GM18909 (cell line): ENCODE measurements at regions not wholly inside any gene's neighbourhood (a gene's known extent, or its start where the extent isn't known, plus 50 kb on each side); places are given as distances from the start of the nearest gene placed in this dataset.
"Not testable (repeated sequence)": the region's sequence is repeated elsewhere in the genome, so short reads cannot be mapped to it uniquely, and the experiment has no call there.

ENCODE experiments used
- ATAC-seq: cut with Tn5 transposase; IDR thresholded peaks from one replicate; pipeline ENCODE4 v1.9.1; 2021; ENCODE audit warnings: mild to moderate bottlenecking; ENCODE audit not compliant: unreplicated experiment, poor library complexity

DNA sequence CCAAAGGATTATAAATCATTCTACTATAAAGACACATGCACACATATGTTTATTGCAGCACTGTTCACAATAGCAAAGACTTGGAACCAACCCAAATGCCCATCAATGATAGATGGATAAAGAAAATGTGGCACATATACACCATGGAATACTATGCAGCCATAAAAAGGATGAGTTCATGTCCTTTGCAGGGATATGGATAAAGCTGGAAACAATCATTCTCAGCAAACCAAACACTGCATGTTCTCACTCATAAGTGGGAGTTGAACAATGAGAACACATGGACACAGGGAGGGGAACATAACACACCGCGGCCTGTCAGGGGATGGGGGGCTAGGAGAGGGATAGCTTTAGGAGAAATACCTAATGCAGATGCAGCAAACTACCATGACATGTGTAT is 135.1 kb upstream of the PDE4B start:
- not testable (repeated sequence) for ATAC-seq

DNA sequence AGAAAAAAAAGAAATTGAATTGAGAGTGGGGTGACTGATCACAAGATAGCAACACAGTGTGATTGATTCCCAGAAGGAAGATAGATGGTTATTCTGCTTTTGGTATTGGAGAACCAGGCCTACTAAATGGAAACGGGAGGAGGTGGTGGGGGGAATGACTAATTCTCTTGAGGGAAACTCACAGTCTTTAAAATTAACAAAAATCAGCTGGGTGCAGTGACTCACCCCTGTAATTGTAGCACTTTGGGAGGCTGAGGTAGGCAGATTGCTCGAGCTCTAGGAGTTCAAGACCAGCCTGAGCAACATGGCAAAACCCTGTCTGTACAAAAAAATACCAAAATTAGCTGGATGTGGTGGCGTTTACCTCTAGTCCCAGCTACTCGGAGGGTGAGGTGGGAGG is 134.6 kb upstream of the PDE4B start:
- ATAC-seq: no peak

DNA sequence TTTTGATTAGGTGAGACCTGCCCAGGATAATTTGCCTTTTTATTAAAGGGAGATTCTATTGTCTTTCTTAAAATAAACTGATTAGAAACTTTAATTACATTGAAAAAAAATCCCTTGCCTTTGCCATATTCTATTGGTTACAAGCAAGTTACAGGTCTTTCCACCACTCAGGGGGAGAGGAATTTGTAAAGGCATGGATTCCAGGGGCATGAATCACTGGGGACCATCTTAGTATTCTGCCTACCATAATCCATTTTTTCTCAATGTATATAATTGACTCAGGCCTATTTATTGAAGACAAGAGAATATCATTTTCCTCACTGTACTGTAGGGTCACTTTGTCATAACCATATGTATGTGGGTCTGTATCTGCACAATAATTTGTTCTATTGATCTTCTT is 124.3 kb upstream of the PDE4B start:
- ATAC-seq: no peak

GRCh38 chr1:65670518-65670917 is 122.2 kb upstream of the PDE4B start:
- no peak for ATAC-seq

- no peak for ATAC-seq
Observed at GRCh38 chr1:65674522-65674921, 118.2 kb upstream of the PDE4B start.

DNA sequence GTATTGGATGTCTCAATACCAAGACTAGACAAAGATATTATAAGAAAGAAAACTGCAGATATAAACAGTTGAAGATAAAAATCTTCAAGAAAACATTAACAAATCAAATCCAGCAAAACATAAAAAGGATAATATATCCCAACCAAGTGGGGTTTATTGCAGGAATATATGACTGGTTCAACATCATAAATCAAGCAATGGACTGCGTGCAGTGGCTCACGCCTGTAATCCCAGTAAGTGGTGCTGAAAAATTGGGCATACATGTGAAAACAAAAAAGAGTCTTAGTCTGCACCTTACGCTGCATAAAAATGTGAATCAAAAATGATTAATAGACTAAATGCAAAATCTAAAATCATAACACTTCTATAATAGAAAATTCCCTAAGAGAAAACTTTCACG is 112.9 kb upstream of the PDE4B start:
- no peak for ATAC-seq

DNA sequence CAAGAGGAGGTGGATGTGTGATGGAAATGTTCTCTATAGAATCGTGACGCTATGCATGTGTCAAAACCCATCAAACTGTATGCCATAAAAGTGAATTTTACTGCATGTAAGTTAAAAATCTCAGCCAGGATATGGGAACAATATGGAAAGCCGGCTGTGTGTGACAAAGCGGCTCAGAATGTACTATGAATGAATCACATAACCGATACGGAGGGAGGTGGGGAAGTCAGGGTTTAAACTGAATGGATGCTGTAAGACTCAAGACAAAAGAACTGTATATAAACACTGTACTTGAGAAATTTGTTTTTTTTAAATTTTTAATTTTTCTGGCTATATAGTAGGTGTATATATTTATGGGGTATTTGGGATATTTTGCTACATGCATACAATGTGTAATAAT is 111.6 kb upstream of the PDE4B start:
- ATAC-seq: no peak

DNA sequence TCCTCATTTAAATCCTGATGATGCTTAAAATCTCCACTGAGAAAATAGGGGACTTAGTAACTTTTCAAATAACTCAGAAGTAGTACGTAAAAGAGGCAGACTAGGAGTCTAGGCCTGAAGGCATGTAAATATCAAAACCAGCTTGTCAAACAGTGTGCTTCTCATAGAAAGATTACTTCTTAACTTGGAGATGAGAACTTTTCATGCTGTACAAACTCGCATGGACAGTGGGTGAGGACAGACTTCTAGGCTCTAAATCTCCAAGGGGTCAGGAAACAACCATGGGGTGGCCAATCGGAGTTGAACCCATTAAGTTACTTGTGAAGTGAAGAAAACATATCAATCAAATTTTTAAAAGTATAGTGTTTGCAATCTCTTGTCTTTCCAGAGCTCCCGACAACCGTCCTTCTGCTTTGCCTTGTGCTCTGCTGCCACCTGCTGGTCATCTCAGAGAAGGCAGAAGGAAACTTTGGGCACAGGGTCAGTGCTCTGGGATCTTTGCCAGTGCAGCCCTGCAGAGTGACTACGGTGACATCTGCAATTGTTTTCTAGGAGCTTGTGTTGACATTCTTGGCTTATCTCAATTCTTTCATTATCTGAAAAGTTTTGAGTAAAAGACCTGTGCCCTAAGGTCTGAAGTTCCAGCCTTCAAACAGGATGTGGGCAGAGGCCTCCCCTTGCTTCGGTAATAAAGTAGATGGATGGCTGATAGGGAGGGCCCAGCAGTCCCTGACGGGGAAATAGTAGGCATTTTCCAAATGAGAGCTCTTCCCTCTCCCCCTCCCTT is 105.1 kb upstream of the PDE4B start:
- ATAC-seq: peak; percentile 98

DNA sequence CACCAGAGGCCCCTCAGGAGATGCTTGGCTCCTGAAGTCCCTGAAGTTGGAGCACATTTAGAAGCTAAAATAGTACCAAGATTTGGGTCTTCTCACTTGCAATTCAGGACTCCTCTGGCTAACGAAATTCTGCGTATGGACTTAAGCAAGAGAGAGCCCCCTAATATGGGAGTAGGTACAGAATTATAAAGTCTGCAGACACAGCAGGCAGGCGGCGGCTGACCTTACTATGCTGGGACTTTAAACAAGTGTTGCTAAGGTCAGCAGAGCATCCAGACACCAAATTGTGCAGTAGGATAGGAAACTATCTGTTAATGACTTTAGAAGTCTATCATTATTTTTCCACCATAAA is 104.5 kb upstream of the PDE4B start:
- ATAC-seq: no peak

DNA sequence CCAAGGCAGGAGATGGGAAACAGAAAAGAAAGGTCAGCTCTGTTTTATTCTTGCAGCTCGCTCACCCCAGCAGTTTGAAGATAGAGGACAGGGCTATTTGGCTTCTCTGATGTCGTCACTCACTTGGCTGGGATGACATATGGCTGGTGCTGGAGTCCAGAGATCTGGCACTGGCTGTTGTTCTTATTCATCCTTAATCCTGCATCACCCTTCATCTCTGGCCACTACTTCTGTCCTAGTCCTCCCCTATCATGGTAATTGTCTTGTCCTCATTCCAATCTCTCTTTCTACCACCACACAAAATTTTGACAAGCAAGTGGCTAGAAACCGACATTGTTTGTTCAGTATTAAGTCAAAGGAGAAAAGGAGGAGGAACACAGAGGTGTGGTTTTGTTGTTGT is 103.8 kb upstream of the PDE4B start:
- no peak for ATAC-seq

DNA sequence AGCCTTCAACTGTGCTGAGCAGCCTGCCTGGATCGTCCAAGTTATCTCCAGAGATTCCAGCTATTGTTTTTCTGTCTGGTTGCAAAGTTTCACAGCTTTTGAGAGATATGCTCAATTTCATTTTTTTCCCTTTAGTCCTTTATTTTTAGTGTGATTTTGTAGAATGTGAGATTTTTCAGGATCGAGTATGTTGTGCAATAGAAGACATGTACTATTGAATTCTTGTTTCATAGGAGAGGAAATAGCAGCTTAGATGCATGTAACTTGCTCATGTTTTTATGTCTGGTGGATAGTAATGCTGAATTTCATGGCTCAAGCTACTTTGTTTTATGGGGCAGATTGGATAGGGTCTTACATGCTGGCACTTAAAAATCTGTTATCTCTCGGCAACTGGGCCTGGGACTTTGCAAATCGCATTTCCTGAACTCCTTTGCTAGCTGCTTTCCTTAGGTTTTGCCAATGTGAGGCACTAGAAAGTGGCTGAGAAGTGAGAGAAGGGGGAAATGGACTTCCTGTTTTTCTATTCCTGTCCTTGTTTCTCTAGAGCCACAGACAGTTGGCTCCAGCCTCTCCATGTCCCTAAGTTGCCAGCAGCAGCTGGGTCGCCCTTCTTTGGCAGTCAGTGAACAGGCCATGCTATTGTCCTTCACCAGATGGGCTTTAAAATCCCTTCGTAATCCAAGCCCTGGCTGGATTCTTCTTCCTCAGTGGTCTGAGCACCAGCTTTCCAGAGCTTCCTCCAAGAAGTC is 101.4 kb upstream of the PDE4B start:
- no peak for ATAC-seq

GRCh38 chr1:65691972-65692371 is 100.7 kb upstream of the PDE4B start:
- no peak for ATAC-seq

- ATAC-seq: no peak
Observed at GRCh38 chr1:65694126-65694525, 98.6 kb upstream of the PDE4B start.

DNA sequence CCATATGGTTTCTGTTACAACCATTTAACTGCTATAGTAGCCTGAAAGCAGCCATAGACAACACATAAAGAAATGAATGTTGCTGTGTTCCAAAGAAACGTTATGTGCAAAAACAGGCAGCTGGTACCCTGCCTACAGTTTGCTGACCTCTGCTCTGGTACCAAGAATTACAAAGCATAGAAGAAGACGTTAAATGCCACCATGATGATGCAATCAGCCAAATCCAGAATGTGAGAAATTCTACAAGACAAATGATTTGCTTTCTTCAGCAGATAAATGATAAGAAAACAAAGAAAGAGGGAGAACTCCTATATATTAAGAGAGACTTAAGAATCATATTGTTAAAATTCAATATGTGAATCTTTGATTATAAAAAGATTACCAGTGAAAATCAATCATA is 97.8 kb upstream of the PDE4B start:
- ATAC-seq: no peak

- ATAC-seq: no peak
Observed at GRCh38 chr1:65698590-65698989, 94.1 kb upstream of the PDE4B start.

DNA sequence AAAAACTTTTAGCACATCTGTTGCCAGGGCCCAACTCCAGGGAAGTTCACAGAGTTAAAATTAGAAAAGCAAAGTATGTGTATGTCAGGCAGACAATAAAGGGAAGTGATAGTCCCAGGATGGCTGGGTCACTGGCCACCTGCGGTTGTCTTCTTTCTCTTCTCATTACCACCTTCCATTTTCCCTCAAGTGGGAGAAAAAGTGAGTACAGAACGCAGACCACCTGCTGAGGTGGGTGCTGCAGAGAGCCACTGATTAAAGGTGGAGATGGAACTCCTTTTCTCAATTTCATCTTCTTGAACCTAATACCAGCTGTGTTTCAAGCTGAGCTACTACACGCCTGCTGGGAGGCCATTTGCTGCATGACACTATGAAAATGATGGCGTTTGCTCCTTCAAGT is 88.8 kb upstream of the PDE4B start:
- peak; percentile 41 for ATAC-seq

DNA sequence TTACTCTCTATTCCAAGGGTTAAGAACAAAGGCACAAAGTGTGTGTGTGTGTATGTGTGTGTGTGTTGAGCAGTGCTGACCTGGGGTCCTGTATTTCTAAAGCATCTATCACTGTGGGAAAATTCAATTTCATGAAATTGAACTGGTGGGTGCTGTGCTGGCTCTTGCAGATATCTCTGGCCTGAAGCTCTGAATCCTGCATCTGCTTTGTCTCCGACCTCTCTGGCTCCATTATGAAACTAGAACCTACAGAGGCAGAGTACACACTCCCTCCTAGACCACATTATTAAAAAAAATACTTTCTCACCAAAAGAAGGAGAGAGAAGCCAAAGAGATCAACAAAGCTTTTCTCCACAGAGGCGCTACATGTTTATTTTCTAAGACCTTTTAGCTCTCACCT is 88.4 kb upstream of the PDE4B start:
- ATAC-seq: peak; percentile 45

- ATAC-seq: no peak
Observed at GRCh38 chr1:65717815-65718454, 74.8 kb upstream of the PDE4B start.

GRCh38 chr1:65719391-65719790 is 73.3 kb upstream of the PDE4B start:
- no peak for ATAC-seq

- no peak for ATAC-seq
Observed at GRCh38 chr1:65722461-65722860, 70.2 kb upstream of the PDE4B start.

DNA sequence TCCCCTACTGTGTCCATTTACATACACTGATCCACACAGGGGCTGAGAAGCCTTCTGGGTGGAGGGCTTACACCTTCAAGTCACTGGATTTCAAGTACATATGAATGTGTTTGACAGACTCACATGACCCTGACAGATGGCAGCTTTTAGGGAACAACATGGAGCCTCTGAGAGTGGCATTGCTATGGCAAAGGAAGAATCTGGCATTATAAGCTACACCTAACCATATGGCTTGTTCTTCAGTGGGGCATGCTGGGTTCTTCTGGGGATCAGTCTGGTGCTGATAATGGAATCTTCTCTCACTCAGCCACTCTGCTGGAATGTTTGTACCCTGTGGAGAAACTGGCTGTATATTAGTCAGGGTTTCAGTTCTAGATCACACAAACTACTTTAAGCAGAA is 68.5 kb upstream of the PDE4B start:
- ATAC-seq: no peak

GRCh38 chr1:65725064-65725463 is 67.6 kb upstream of the PDE4B start:
- ATAC-seq: no peak
